MM.1S (cell line): ENCODE measurements at regions not wholly inside any gene's neighbourhood (a gene's known extent, or its start where the extent isn't known, plus 50 kb on each side); places are given as distances from the start of the nearest gene placed in this dataset.

ENCODE experiments used
- DNase-seq: peaks from one replicate; pipeline ENCODE4 v3.0.0-alpha.2; 2015
- H2AFZ ChIP-seq: fragments of 300-600 bp; sonication (generic); 2 replicates; pipeline ENCODE4 v1.6.0; 2016; ENCODE audit warnings: antibody characterized with exemption, low read length
- H3F3A ChIP-seq: fragments of 300-600 bp; sonication (generic); 2 replicates; pipeline ENCODE4 v1.6.1; 2016; ENCODE audit warnings: mild to moderate bottlenecking, antibody characterized with exemption, low read length, moderate library complexity, mixed read lengths; ENCODE audit not compliant: insufficient read depth
- H3K27ac ChIP-seq: fragments of 300-600 bp; sonication (generic); 2 replicates; pipeline ENCODE4 v1.5.1; 2016; ENCODE audit warnings: mild to moderate bottlenecking, low read length
- H3K27me3 ChIP-seq: fragments of 300-600 bp; sonication (generic); replicated peaks from 2 replicates; pipeline ENCODE4 v1.6.0; 2016; ENCODE audit warnings: low read length; ENCODE audit not compliant: insufficient read depth
- H3K36me3 ChIP-seq: fragments of 300-600 bp; sonication (generic); replicated peaks from 2 replicates; pipeline ENCODE4 v1.6.1; 2016; ENCODE audit warnings: mild to moderate bottlenecking, low read length, mixed read lengths; ENCODE audit not compliant: insufficient read depth
- H3K4me1 ChIP-seq: fragments of 300-600 bp; sonication (generic); 2 replicates; pipeline ENCODE4 v1.6.1; 2016; ENCODE audit warnings: low read length, mixed read lengths
- H3K4me2 ChIP-seq: fragments of 300-600 bp; sonication (generic); 2 replicates; pipeline ENCODE4 v1.6.0; 2016; ENCODE audit warnings: low read depth, low read length
- H3K4me3 ChIP-seq: fragments of 300-600 bp; sonication (generic); 2 replicates; pipeline ENCODE4 v1.5.1; 2016; ENCODE audit warnings: low read length, mixed read lengths
- H3K79me2 ChIP-seq: fragments of 300-600 bp; sonication (generic); 2 replicates; pipeline ENCODE4 v1.6.1; 2016; ENCODE audit warnings: mixed run types, low read length, mixed read lengths
- H3K9ac ChIP-seq: fragments of 300-600 bp; sonication (generic); 2 replicates; pipeline ENCODE4 v1.6.1; 2016; ENCODE audit warnings: low read length, mixed read lengths
- H3K9me2 ChIP-seq: fragments of 300-600 bp; sonication (generic); replicated peaks from 2 replicates; pipeline ENCODE4 v1.6.1; 2016; ENCODE audit warnings: mild to moderate bottlenecking, low read length, mixed read lengths; ENCODE audit not compliant: insufficient read depth
- H3K9me3 ChIP-seq: fragments of 300-600 bp; sonication (generic); replicated peaks from 2 replicates; pipeline ENCODE4 v1.6.1; 2016; ENCODE audit warnings: mild to moderate bottlenecking, low read length, mixed read lengths; ENCODE audit not compliant: insufficient read depth
- H4K20me1 ChIP-seq: fragments of 300-600 bp; sonication (generic); 2 replicates; pipeline ENCODE4 v1.6.1; 2016; ENCODE audit warnings: mild to moderate bottlenecking, low read length, moderate library complexity, mixed read lengths; ENCODE audit not compliant: insufficient read depth
- EZH2 ChIP-seq: fragments of 300-600 bp; sonication (generic); optimal IDR thresholded peaks from 2 replicates; pipeline ENCODE3; 2017; ENCODE audit warnings: low read depth, mild to moderate bottlenecking, antibody characterized with exemption, low read length, mixed read lengths
- EZH2phosphoT487 ChIP-seq: fragments of 300-600 bp; sonication (generic); IDR thresholded peaks from 2 replicates; pipeline ENCODE4 v1.6.1; 2018; ENCODE audit warnings: antibody characterized with exemption, low read length
- TF ChIP-seq, protein P1 (sequence below): fragments of 300-600 bp; sonication (generic); IDR thresholded peaks from 2 replicates; pipeline ENCODE4 v1.5.1; 2016; ENCODE audit warnings: antibody characterized with exemption, low read length, mixed read lengths

DNA sequence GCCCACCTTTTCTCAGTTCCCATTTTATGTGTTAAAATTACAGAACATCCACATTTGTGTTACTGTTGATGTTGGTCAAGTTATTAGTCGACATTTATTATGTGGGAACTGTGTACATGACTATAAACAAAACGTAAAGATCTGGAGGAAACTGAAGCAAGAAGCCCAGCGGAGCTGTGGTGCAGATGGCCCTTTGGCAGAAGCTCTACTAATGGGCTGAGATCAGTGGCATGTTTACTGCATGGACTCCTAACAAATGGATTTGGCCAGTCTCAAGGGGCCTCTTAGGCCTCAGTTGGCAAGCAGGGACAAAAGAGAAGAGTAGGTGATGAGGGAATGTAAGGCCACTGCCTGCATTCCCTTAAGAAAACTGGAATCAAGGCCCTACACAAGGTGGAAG lies 282.1 kb upstream of the TCF21 start:
- no peaks in the 10 kb centered on the region for H4K20me1 ChIP-seq
- no peaks in the 10 kb centered on the region for H3K4me1 ChIP-seq
- H3K9ac ChIP-seq, result no peak overlapping the region
- H2AFZ ChIP-seq, result no peak overlapping the region
- H3K4me3 ChIP-seq, result no peak overlapping the region
- H3K36me3 ChIP-seq, result no peaks in the 10 kb centered on the region
- H3K9me3 ChIP-seq, result no peaks in the 10 kb centered on the region
- no peak overlapping the region for H3K4me2 ChIP-seq
- DNase-seq, result no peak
- no peaks in the 10 kb centered on the region for H3K9me2 ChIP-seq
- no peak for TF ChIP-seq EZH2
- no peak for TF ChIP-seq EZH2phosphoT487
- TF ChIP-seq, protein P1, sequence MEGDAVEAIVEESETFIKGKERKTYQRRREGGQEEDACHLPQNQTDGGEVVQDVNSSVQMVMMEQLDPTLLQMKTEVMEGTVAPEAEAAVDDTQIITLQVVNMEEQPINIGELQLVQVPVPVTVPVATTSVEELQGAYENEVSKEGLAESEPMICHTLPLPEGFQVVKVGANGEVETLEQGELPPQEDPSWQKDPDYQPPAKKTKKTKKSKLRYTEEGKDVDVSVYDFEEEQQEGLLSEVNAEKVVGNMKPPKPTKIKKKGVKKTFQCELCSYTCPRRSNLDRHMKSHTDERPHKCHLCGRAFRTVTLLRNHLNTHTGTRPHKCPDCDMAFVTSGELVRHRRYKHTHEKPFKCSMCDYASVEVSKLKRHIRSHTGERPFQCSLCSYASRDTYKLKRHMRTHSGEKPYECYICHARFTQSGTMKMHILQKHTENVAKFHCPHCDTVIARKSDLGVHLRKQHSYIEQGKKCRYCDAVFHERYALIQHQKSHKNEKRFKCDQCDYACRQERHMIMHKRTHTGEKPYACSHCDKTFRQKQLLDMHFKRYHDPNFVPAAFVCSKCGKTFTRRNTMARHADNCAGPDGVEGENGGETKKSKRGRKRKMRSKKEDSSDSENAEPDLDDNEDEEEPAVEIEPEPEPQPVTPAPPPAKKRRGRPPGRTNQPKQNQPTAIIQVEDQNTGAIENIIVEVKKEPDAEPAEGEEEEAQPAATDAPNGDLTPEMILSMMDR, result no peak
- no peak overlapping the region for H3K27ac ChIP-seq
- H3F3A ChIP-seq, result no peaks in the 10 kb centered on the region
- H3K79me2 ChIP-seq, result no peaks in the 10 kb centered on the region
- no peaks in the 10 kb centered on the region for H3K27me3 ChIP-seq

DNA sequence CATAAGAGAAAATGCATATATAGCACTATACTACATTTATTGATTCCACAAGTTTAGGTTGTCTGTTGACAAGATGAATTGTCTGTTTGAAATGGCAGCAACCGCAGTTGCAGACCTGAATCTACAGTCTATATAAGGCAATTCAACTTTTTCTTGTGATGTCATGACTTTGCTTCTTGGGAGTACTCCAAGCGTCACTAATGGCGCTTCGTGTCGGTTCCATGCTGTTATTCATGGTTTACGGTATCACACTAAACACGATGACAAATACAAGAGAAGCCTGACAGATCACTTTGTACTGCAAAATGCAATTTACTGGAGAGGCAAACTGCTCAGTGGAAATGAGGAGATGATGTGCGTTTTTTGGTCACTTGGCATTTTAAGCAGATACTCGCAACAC lies 280.3 kb upstream of the TCF21 start:
- H2AFZ ChIP-seq, result no peak overlapping the region
- H3K79me2 ChIP-seq, result no peaks in the 10 kb centered on the region
- H3K4me2 ChIP-seq, result no peak overlapping the region
- no peaks in the 10 kb centered on the region for H3K27me3 ChIP-seq
- no peaks in the 10 kb centered on the region for H3K4me1 ChIP-seq
- no peaks in the 10 kb centered on the region for H4K20me1 ChIP-seq
- no peaks in the 10 kb centered on the region for H3F3A ChIP-seq
- TF ChIP-seq EZH2 (no peak), EZH2phosphoT487 (no peak)
- TF ChIP-seq, protein P1, result no peak
- DNase-seq, result no peak
- H3K4me3 ChIP-seq, result no peak overlapping the region
- H3K27ac ChIP-seq, result no peak overlapping the region
- no peak overlapping the region for H3K9ac ChIP-seq
- no peaks in the 10 kb centered on the region for H3K36me3 ChIP-seq
- no peaks in the 10 kb centered on the region for H3K9me3 ChIP-seq
- H3K9me2 ChIP-seq, result no peaks in the 10 kb centered on the region

DNA sequence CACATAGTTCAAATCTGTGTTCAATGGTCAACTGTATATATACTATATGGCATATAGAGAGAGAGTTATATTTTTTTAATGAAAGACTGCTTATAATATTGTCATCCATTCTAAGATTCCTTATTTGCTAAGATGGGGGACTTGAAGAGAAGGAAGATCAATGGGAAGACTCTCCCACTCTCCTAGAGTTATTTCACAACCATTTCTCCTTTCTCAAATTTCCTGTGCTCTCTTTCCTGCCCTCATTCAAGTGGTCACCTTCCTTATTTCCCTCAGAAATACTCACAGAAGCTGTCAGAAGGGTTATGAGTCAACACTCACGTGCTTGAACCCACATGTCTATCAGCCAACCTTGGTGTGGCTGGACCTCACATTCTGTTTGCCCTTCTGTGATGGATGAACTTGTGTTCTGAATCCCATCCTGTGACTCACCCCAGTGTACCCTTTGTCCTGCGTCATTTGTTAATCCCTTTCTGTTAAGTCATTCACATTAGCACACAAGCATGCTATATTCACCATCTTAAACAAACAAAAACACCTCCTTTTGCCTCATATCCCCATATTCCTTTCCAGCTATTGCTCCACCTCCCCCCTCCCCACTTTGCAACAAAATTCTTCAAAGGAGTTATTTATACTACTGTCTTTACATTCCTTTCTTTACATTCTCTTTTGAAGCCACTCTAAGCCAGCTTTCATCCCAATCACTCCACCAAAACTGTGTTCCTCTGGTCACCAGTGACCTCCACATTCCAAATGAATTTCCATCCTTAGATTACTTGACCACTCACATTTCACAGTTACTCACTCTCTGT lies 279.3 kb upstream of the TCF21 start:
- Histone ChIP-seq H4K20me1 (no peaks in the 10 kb centered on the region), H3F3A (no peaks in the 10 kb centered on the region), H3K36me3 (no peaks in the 10 kb centered on the region), H3K9ac (no peak overlapping the region), H2AFZ (no peak overlapping the region), H3K9me2 (no peaks in the 10 kb centered on the region), H3K4me2 (no peak overlapping the region), H3K4me1 (no peaks in the 10 kb centered on the region), H3K27me3 (no peaks in the 10 kb centered on the region), H3K79me2 (no peaks in the 10 kb centered on the region), H3K27ac (no peak overlapping the region), H3K9me3 (no peaks in the 10 kb centered on the region), H3K4me3 (no peak overlapping the region)
- TF ChIP-seq EZH2phosphoT487, result no peak
- TF ChIP-seq, protein P1, result no peak
- TF ChIP-seq EZH2, result no peak
- DNase-seq, result no peak
